HTR-8/SVneo (cell line): ENCODE measurements at regions not wholly inside any gene's neighbourhood (a gene's known extent, or its start where the extent isn't known, plus 50 kb on each side); places are given as distances from the start of the nearest gene placed in this dataset.

Experiments used
- DNase-seq: peaks from one replicate; pipeline ENCODE4 v3.0.0; 2011; ENCODE audit warnings: low spot score, mixed read lengths; ENCODE audit not compliant: insufficient read length
- FAIRE-seq: peaks from 2 replicates; lab custom pipeline; 2011; peaks lifted over from hg19 to GRCh38; lab: Jason Lieb, UNC

GRCh38 chr12:87801860-87802720 is 227.1 kb downstream of the C12orf50 start:
- FAIRE-seq (no peak), DNase-seq (no peak)

- FAIRE-seq (no peak), DNase-seq (no peak)
Observed at GRCh38 chr12:87796961-87797516, 232.2 kb downstream of the C12orf50 start.

GRCh38 chr12:87795555-87795954 is 233.6 kb downstream of the C12orf50 start:
- DNase-seq (no peak), FAIRE-seq (no peak)

GRCh38 chr12:87794854-87795253 is 234.3 kb downstream of the C12orf50 start:
- no peak for FAIRE-seq

GRCh38 chr12:87793131-87793530 is 236.1 kb downstream of the C12orf50 start:
- no peak for FAIRE-seq

More at GRCh38 chr12:87794854-87795253, 234.3 kb downstream of the C12orf50 start:
- no peak for DNase-seq

DNA sequence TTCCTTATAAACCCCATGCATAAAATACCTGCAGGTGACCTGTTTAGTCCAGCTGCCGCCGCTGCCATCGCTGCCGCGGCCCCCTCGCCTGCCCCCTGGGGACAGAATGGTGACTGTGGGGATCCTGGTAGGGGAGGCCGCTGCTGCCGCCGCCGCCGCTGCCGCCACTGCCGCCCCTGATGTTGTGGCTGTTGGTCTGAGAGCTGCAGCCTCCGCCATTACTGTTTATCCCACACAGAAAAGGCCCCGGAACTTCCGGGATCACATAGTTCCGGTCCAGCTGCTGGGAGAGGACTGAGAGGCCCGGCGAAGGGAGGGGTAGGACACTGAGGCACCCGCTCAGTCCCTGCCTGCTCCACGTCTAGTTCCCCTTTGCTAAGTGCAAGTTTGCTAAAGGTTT is 244.9 kb downstream of the C12orf50 start:
- DNase-seq (no peak), FAIRE-seq (no peak)

More at GRCh38 chr12:87793131-87793530, 236.1 kb downstream of the C12orf50 start:
- no peak for DNase-seq

- DNase-seq (no peak), FAIRE-seq (peak; percentile 4)
Observed at GRCh38 chr12:87783467-87783866, 245.7 kb downstream of the C12orf50 start.

GRCh38 chr12:87782838-87783237 is 246.4 kb downstream of the C12orf50 start:
- no peak for DNase-seq
- FAIRE-seq = no peak

- DNase-seq (no peak), FAIRE-seq (peak; percentile 72)
Observed at GRCh38 chr12:87779858-87780498, 249.2 kb downstream of the C12orf50 start.

- DNase-seq = peak; percentile 11
- FAIRE-seq = peak; percentile 33
Observed at GRCh38 chr12:87779016-87779415, 250.2 kb downstream of the C12orf50 start.

DNA sequence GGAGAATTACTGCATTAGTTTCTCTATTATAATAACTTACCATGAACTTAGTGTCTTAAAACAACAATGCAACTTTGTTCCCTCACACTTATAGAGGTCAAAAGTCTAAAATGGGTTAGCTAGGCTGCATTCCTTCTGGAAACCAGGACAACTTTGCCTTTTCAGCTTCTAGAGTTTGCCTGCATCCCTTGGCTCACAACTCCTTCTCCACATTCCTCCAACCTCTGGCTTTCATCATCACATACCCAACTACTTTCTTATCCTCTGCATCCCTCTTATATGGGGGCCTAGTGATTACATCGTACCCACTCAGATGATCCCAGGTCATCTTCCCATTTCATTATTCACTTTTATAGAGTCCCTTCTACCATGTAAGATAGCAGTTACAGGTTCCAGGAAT is 251.1 kb downstream of the C12orf50 start:
- DNase-seq (no peak), FAIRE-seq (no peak)

DNA sequence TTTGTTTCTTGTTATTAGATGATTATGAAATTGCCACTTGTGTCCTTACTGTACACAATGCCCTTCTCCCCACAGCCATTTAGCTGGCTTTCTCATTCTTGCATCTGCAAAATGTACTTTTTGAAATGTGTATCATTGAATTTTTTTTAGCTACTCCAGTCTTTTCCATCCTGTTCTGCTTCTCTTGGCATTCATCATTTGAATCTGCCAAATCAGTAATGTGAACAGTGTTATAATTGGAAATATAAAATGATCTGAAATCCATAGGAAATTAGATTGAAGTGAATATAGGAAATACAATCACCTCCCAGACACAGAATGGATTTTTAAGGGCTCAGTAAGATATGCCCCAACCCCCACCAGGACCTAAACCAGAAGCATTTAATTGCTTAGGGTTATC is 253.4 kb downstream of the C12orf50 start:
- FAIRE-seq = no peak

DNA sequence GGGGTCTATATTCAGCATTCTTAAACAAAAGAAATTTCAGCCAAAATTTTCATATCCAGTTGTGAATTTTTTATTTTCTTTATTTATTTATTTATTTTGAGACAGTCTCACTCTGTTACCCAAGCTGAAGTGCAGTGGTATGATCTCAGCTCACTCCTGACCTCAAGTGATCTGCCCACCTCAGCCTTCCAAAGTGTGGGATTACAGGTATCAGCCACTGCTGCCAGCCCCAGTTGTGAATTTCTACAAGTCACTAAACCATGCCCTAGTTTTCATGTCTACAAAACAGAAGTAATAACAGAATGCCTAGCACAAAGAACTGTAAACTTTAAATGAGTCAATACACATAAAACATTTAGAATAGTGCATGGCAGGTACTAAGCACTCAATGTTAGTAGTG is 254.2 kb downstream of the C12orf50 start:
- no peak for FAIRE-seq
- DNase-seq = no peak

More for the DNA sequence above, 253.4 kb downstream of the C12orf50 start:
- no peak for DNase-seq

- FAIRE-seq = no peak
- no peak for DNase-seq
Observed at GRCh38 chr12:87772401-87772800, 256.8 kb downstream of the C12orf50 start.

DNA sequence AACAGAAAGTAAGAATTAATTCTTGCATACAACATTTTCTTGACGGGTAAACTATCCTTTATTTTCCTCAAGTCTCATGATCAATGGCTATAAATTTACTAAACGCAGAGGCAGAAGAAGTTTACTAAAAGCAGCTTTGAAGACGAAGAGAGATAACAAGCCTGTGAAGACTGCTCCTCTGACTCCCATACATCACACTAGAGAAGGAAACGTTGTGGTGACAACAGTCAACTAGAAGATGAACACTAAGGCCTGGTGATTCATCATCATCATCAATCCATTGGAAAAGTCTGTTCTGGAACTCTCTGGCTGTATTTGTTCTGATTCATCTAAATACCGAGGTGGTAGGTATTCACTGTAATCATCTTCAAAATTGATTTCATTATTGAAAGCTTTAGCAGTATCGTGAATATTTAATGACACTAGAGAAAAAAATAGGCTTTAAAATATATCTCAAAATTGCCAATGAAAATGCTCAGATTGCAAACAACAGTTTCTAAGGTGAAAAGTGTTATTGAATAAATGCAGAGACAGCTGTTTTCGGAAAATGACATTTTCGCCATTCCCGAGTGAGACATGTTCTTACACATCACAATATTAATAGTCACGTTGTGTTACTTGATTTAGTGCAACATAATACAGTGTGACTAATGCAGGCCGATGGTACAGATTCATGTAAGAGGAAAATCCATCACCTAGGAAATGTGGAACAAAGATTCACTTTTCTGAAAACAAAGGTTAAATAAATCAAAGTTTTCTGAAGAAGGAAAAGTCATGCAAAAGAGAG is 260.5 kb downstream of the C12orf50 start:
- no peak for DNase-seq
- FAIRE-seq = no peak

- no peak for DNase-seq
- no peak for FAIRE-seq
Observed at GRCh38 chr12:87766044-87766443, 263.2 kb downstream of the C12orf50 start.

GRCh38 chr12:87760943-87761342 is 268.3 kb downstream of the C12orf50 start:
- DNase-seq = no peak
- no peak for FAIRE-seq

DNA sequence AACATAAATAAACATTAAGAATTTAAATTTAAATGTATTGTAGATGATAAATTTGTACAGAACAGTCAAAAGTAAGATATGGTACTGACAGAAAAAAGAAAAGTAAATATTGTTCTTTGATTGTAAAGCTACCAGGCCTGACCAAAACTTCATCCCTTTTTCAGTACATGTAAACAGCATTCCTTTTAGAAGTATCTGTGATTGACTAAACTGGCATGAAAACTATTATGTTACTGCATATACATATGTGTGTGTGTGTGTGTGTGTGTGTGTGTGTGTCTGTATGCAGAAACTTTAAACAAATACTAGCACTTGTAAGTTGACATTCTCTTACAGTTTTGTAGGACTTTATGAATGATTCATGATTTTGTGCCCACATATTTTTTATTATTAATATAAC is 270.9 kb downstream of the C12orf50 start:
- no peak for FAIRE-seq

GRCh38 chr12:87756721-87757120 is 272.5 kb downstream of the C12orf50 start:
- FAIRE-seq (no peak), DNase-seq (no peak)

More for the DNA sequence above, 270.9 kb downstream of the C12orf50 start:
- DNase-seq = no peak

- DNase-seq = peak; percentile 15
- FAIRE-seq = no peak
Observed at GRCh38 chr12:87756111-87756510, 273.1 kb downstream of the C12orf50 start.
